KMS-11 (cell line): ENCODE measurements at regions not wholly inside any gene's neighbourhood (a gene's known extent, or its start where the extent isn't known, plus 50 kb on each side); places are given as distances from the start of the nearest gene placed in this dataset.

Source experiments
- H2AFZ ChIP-seq: fragments of 200-600 bp; sonication (generic); 2 replicates; pipeline ENCODE4 v1.6.1; 2016; ENCODE audit warnings: antibody characterized with exemption, mixed run types, low read depth
- H3K27ac ChIP-seq: fragments of 200-600 bp; sonication (generic); 2 replicates; pipeline ENCODE4 v1.6.1; 2016; ENCODE audit warnings: mild to moderate bottlenecking, mixed run types
- H3K27me3 ChIP-seq: fragments of 200-600 bp; sonication (generic); 2 replicates; pipeline ENCODE4 v1.6.1; 2017; ENCODE audit warnings: mild to moderate bottlenecking, low read depth, mixed run types, moderate library complexity; ENCODE audit not compliant: insufficient read depth
- H3K36me3 ChIP-seq: fragments of 200-600 bp; sonication (generic); 2 replicates; pipeline ENCODE4 v1.6.1; 2017; ENCODE audit warnings: mild to moderate bottlenecking, mixed run types; ENCODE audit not compliant: insufficient read depth
- H3K4me1 ChIP-seq: fragments of 200-600 bp; sonication (generic); 2 replicates; pipeline ENCODE4 v1.6.1; 2016; ENCODE audit warnings: mild to moderate bottlenecking, low read depth, mixed run types; ENCODE audit not compliant: poor library complexity, severe bottlenecking
- H3K4me2 ChIP-seq: fragments of 200-600 bp; sonication (generic); 2 replicates; pipeline ENCODE4 v1.7.0; 2016; ENCODE audit warnings: mild to moderate bottlenecking, mixed run types
- H3K4me3 ChIP-seq: fragments of 200-600 bp; sonication (generic); IDR thresholded peaks from 2 replicates; pipeline ENCODE4 v1.6.1; 2017; ENCODE audit warnings: low read depth, low read length, mixed read lengths; ENCODE audit not compliant: insufficient read depth
- H3K79me2 ChIP-seq: fragments of 200-600 bp; sonication (generic); 2 replicates; pipeline ENCODE4 v1.6.1; 2016; ENCODE audit warnings: low read depth, mixed run types; ENCODE audit not compliant: insufficient read depth
- H3K9ac ChIP-seq: fragments of 200-600 bp; sonication (generic); 2 replicates; pipeline ENCODE4 v1.6.1; 2016; ENCODE audit warnings: mild to moderate bottlenecking, mixed run types
- H4K20me1 ChIP-seq: fragments of 200-600 bp; sonication (generic); 2 replicates; pipeline ENCODE4 v1.6.1; 2016; ENCODE audit warnings: mild to moderate bottlenecking, mixed run types; ENCODE audit not compliant: insufficient read depth
- TF ChIP-seq, protein P1 (sequence below): fragments of 200-600 bp; sonication (generic); conservative IDR thresholded peaks from 2 replicates; pipeline ENCODE4 v1.6.1; 2017; ENCODE audit warnings: low read depth, mild to moderate bottlenecking, antibody characterized with exemption, low read length, moderate library complexity, mixed read lengths

DNA sequence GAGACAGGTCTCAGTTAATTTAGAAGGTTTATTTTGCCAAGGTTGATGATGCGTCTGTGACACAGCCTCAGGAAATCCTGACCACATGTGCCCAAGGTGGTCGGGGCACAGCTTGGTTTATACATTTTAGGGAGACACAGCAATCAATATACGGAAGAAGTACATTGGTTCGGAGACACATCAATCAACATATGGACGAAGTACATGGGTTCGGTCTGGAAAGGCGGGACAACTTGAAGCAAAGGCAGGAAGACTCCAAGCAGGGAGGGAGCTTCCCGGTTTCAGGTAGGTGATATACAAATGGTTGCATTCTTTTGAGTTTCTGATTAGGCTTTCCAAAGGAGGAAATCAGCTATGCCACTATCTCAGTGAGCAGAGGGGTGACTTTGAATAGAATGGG is 225.2 kb upstream of the ZFP42 start:
- H3K27ac ChIP-seq: no peak overlapping the region
- no peaks in the 10 kb centered on the region for H3K4me1 ChIP-seq
- no peaks in the 10 kb centered on the region for H4K20me1 ChIP-seq
- no peak overlapping the region for H3K9ac ChIP-seq
- H3K79me2 ChIP-seq: no peaks in the 10 kb centered on the region
- no peaks in the 10 kb centered on the region for H3K27me3 ChIP-seq
- H3K4me2 ChIP-seq: no peak overlapping the region
- no peak overlapping the region for H3K4me3 ChIP-seq
- H2AFZ ChIP-seq: no peak overlapping the region
- TF ChIP-seq, protein P1, sequence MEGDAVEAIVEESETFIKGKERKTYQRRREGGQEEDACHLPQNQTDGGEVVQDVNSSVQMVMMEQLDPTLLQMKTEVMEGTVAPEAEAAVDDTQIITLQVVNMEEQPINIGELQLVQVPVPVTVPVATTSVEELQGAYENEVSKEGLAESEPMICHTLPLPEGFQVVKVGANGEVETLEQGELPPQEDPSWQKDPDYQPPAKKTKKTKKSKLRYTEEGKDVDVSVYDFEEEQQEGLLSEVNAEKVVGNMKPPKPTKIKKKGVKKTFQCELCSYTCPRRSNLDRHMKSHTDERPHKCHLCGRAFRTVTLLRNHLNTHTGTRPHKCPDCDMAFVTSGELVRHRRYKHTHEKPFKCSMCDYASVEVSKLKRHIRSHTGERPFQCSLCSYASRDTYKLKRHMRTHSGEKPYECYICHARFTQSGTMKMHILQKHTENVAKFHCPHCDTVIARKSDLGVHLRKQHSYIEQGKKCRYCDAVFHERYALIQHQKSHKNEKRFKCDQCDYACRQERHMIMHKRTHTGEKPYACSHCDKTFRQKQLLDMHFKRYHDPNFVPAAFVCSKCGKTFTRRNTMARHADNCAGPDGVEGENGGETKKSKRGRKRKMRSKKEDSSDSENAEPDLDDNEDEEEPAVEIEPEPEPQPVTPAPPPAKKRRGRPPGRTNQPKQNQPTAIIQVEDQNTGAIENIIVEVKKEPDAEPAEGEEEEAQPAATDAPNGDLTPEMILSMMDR: no peak
- H3K36me3 ChIP-seq: no peaks in the 10 kb centered on the region

DNA sequence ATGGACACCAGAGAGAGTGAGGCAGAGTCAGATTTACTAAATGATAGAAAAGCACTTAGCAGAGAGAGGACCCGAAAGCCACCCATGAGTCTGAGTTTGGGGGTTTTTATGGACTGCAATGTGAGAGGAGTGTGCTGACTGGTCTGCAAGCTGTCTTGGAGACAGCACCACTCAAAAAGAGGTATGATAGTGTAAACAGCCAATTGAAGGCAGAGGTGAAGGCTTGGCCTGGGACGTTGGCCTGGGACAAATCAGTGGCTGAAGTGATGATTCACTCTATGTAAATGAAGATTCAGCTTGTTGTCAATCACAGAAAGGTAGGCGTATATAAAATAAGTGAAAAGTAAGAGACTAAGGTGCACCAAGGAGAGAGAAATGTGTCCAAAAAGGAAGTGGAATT is 217.6 kb upstream of the ZFP42 start:
- no peaks in the 10 kb centered on the region for H4K20me1 ChIP-seq
- H3K27ac ChIP-seq: no peak overlapping the region
- no peaks in the 10 kb centered on the region for H3K36me3 ChIP-seq
- no peak overlapping the region for H3K9ac ChIP-seq
- no peak overlapping the region for H3K4me2 ChIP-seq
- no peak overlapping the region for H3K4me3 ChIP-seq
- TF ChIP-seq, protein P1: no peak
- no peaks in the 10 kb centered on the region for H3K79me2 ChIP-seq
- H3K4me1 ChIP-seq: no peaks in the 10 kb centered on the region
- H2AFZ ChIP-seq: no peak overlapping the region
- H3K27me3 ChIP-seq: no peaks in the 10 kb centered on the region

DNA sequence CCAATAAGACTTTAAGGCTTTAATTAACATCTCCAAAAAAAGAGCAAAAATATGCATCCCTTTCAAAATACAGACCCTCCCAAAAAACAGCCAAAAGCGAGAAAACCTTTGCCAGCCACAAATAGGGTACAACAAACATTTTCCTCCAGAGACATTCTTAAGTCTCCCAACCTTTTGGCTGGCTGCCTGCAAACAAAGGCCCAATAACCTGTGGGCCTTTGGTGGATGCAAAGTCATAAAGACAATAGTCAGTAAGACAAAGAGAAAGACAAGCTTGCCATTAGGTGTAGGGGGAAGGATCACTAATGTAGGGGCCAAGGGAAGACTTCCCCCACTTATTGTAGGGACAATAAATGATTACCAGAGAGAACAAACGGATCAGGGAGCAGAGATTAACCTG is 215.5 kb upstream of the ZFP42 start:
- TF ChIP-seq, protein P1: no peak

GRCh38 chr4:187782286-187782824 is 213.2 kb upstream of the ZFP42 start:
- Histone ChIP-seq H3K36me3 (no peaks in the 10 kb centered on the region), H3K9ac (no peak overlapping the region), H3K79me2 (no peaks in the 10 kb centered on the region), H3K4me2 (no peak overlapping the region), H3K4me3 (no peak overlapping the region), H3K27ac (no peak overlapping the region), H4K20me1 (no peaks in the 10 kb centered on the region), H2AFZ (no peak overlapping the region), H3K27me3 (no peaks in the 10 kb centered on the region), H3K4me1 (no peaks in the 10 kb centered on the region)
- TF ChIP-seq, protein P1: no peak

More for the DNA sequence above, 215.5 kb upstream of the ZFP42 start:
- no peaks in the 10 kb centered on the region for H3K36me3 ChIP-seq
- no peak overlapping the region for H3K4me2 ChIP-seq
- H3K27ac ChIP-seq: no peak overlapping the region
- H3K4me1 ChIP-seq: no peaks in the 10 kb centered on the region
- no peaks in the 10 kb centered on the region for H3K27me3 ChIP-seq
- no peak overlapping the region for H2AFZ ChIP-seq
- H4K20me1 ChIP-seq: no peaks in the 10 kb centered on the region
- no peak overlapping the region for H3K9ac ChIP-seq
- no peak overlapping the region for H3K4me3 ChIP-seq
- H3K79me2 ChIP-seq: no peaks in the 10 kb centered on the region

GRCh38 chr4:187786190-187786589 is 209.4 kb upstream of the ZFP42 start:
- Histone ChIP-seq H3K4me3 (no peak overlapping the region), H3K4me2 (no peak overlapping the region), H3K79me2 (no peaks in the 10 kb centered on the region), H2AFZ (no peak overlapping the region), H3K27ac (no peak overlapping the region), H3K36me3 (no peaks in the 10 kb centered on the region), H3K4me1 (no peaks in the 10 kb centered on the region), H3K27me3 (no peaks in the 10 kb centered on the region), H3K9ac (no peak overlapping the region), H4K20me1 (no peaks in the 10 kb centered on the region)
- TF ChIP-seq, protein P1: no peak
